GM04503 (cell line): ENCODE measurements at regions not wholly inside any gene's neighbourhood (a gene's known extent, or its start where the extent isn't known, plus 50 kb on each side); places are given as distances from the start of the nearest gene placed in this dataset.

Experiments used
- DNase-seq: peaks from one replicate; pipeline ENCODE4 v3.0.0-alpha.2; 2012; ENCODE audit warnings: low read depth

DNA sequence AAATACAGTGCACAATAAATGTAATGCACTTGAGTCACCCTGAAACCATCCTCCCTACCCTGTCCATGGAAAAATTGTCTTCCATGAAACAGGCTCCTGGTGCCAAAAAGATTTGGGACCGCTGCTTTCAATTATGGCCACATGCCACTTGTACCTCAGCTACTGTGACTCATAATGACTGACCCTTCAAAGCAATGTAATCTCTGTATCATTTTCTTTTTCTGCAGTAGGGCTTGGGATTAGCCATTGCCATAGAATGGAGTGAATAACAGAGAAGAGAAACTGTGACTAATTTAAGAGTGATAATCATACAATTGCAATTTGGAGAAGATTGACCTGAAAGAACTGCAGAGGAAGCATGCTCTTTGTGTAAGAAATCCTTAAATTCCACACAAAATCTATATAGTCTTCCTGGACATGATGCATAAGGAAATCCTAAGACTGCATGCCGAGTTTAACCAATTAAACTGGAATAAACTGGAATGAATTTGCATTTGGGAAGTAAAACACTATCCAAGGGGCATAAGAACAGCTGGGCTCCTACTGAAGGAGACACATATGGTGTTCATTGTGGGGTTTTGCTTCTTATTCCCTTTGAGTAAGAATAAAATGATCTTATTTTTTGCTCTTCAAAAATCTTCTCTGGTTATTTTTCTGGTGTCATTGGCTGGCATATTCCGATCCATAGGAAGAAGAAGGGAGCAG, 59.5 kb upstream of the SLC7A1 start:
- DNase-seq: peak; percentile 81

- no peak for DNase-seq
Observed at GRCh38 chr13:29654384-29654783, 58.9 kb upstream of the SLC7A1 start.

DNA sequence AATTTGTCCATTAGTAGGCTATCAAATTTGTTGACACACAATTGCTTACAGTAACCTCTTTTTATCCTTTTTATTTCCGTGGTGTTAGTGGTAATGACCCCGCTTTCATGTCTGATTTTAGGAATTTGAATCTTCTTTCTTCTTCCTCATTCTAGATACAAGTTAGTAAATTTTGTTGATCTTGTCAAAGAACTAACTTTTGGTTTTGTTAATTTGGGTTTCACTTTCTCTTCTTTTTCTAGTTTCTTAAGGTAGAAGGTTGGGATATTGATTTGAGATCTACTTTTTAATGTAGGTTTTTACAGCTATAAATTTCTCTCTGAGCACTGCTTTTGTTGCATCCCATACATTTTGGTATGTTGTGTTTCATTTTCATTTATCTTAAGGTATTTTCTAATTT, 53.3 kb upstream of the SLC7A1 start:
- DNase-seq: no peak
